Astrocyte (in vitro differentiated cells and primary cell): ENCODE measurements at regions not wholly inside any gene's neighbourhood (a gene's known extent, or its start where the extent isn't known, plus 50 kb on each side); places are given as distances from the start of the nearest gene placed in this dataset.

ENCODE experiments used
- CTCF ChIP-seq: IDR thresholded peaks from 2 replicates; pipeline ENCODE4 v1.5.1; 2011; ENCODE audit warnings: low read depth, mild to moderate bottlenecking, inconsistent platforms, low read length, moderate library complexity; ENCODE audit not compliant: insufficient read depth
- EZH2 ChIP-seq: IDR thresholded peaks from 2 replicates; pipeline ENCODE4 v1.6.1; 2012; ENCODE audit warnings: mild to moderate bottlenecking, low read length, inconsistent platforms; ENCODE audit not compliant: insufficient read depth

DNA sequence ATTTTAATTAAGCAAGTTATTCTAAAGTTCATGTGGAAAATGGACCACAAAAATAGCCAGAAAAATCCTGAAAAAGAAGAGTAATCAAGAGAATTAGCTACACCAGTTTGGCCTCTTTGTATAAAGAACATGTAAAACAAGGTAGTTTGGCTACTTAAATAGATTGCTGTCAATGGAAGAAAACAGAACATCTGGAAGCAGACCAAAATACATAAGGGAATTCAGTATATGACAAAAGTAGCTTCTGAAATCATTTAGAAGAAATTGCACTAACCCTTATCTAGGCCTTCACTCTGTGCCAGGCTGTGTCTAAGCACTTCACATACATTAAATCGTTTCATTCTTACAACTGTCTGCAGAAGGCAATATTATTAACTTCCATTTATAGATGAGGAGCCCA lies 156.6 kb downstream of the PRDM6 start:
- TF ChIP-seq CTCF (no peak), EZH2 (no peak)
